GM12892 (cell line): ENCODE measurements at regions not wholly inside any gene's neighbourhood (a gene's known extent, or its start where the extent isn't known, plus 50 kb on each side); places are given as distances from the start of the nearest gene placed in this dataset.

Experiments
- DNase-seq: peaks from one replicate; pipeline ENCODE4 v3.0.0; 2011; ENCODE audit not compliant: insufficient read length
- FAIRE-seq: peaks from 2 replicates; lab custom pipeline; 2011; peaks lifted over from hg19 to GRCh38; lab: Jason Lieb, UNC
- POLR2A ChIP-seq: IDR thresholded peaks from 2 replicates; pipeline ENCODE4 v1.6.1; 2011; ENCODE audit warnings: low read depth, low read length, control low read depth
- POLR2AphosphoS5 ChIP-seq: IDR thresholded peaks from 2 replicates; pipeline ENCODE4 v1.6.1; 2011; ENCODE audit warnings: low read depth, low read length, control low read depth
- TAF1 ChIP-seq: IDR thresholded peaks from 2 replicates; pipeline ENCODE4 v1.6.1; 2011; ENCODE audit warnings: low read depth, mild to moderate bottlenecking, control low read depth, low read length, borderline replicate concordance

GRCh38 chr4:159540501-159540900, 437.6 kb downstream of the RAPGEF2 start:
- no peak for FAIRE-seq
- DNase-seq, result no peak
- TF ChIP-seq POLR2A, result no peak
- TF ChIP-seq TAF1, result no peak
- no peak for TF ChIP-seq POLR2AphosphoS5

DNA sequence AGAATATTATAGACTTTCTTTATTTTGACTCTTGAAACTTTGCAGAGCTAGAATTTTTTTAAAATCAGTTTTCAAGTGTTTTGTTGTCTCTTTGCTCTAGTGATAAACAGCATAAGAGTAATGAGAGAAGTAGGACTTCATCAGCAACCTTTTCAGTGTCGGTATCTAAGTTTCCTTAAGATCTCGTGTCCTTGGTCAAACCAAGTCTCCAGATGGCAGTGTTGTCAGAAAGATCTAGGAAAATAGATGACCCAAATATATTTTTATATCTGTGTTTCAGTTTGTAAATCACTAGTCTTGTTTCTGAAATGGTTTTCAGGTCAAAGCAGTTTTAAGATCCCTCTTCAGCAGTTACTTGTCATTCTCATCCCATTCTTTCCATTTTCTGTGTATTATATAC, 438.3 kb downstream of the RAPGEF2 start:
- TF ChIP-seq POLR2AphosphoS5 (no peak), POLR2A (no peak), TAF1 (no peak)
- no peak for DNase-seq
- FAIRE-seq, result no peak

DNA sequence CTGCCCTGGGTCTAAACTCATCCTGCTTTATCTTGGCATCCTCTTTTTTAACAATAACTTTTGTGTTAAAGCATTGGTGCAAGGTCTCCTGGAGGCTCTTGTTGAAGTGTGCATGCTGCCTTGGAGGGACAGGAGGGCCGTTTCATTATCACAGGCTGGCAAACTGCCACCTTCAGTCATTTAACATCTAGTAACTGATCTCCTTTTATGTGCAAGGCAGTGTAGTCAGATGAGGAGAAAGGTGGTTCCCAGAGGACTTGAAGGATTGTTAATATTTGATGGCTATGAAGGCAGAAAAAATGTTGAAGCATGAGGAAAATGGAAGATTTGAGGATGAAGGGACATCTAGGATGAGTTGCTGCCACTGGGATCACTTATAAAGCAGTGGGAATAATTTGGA, 439.4 kb downstream of the RAPGEF2 start:
- DNase-seq (no peak), FAIRE-seq (no peak)
- TF ChIP-seq POLR2AphosphoS5, result no peak
- TF ChIP-seq POLR2A, result no peak
- no peak for TF ChIP-seq TAF1

DNA sequence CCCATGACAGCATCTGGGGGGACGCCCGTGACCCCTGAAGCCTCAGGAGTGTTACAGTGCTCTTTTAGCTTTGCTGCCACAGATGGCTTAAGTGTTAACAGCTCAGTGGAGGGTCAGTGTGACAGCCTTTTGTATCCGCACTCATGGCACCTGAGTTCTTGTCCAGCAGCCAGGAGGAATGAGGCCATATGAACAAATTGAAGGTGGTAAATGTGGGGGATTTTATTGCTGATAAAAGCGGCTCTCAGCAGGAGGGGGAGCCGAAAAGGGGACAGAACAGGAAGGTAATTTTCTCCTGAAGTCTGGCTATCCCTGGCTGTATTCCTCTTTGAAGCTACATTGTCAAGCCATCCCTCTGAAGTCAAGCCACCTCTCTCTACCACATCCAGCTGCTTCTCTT, 441.0 kb downstream of the RAPGEF2 start:
- no peak for FAIRE-seq
- DNase-seq, result no peak
- no peak for TF ChIP-seq POLR2A
- TF ChIP-seq TAF1, result no peak
- TF ChIP-seq POLR2AphosphoS5, result no peak

- no peak for FAIRE-seq
- TF ChIP-seq POLR2AphosphoS5 (no peak), POLR2A (no peak), TAF1 (no peak)
- DNase-seq, result no peak
Observed at GRCh38 chr4:159545556-159545955, 442.7 kb downstream of the RAPGEF2 start.

DNA sequence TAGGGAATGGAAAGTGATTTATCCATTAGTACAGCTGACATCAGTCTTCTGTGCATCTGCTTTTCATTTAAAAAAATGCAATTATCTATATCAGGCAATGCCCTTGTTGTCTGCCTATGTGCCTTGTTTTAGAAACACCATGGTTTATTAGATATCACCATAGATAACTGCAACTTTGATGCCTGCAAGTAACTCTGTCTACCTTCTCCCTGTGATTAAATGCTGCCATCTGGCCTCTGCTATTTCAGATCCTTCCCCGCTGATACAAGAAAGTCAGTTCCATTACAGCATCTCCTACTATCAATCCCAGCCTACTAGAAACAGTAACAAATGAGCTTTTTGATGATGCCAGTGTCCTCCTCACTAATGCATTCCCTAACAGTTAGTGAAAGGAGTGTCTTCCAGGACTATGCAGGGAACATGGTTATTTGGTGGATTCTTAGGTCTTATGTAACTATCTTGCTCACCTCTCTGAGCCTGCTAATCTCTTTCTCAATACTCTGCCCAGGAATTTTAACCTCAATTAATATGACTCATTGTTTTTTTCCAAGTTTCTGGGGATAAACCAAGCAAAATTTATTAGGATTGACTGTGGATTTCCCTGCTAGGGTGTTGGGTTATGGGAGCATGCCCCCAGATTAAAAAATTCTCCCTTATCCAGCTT, 444.9 kb downstream of the RAPGEF2 start:
- no peak for TF ChIP-seq TAF1
- TF ChIP-seq POLR2A, result no peak
- TF ChIP-seq POLR2AphosphoS5, result no peak
- FAIRE-seq (no peak), DNase-seq (no peak)

GRCh38 chr4:159549098-159549518, 446.2 kb downstream of the RAPGEF2 start:
- DNase-seq (no peak), FAIRE-seq (no peak)
- no peak for TF ChIP-seq POLR2A
- no peak for TF ChIP-seq TAF1
- TF ChIP-seq POLR2AphosphoS5, result no peak

DNA sequence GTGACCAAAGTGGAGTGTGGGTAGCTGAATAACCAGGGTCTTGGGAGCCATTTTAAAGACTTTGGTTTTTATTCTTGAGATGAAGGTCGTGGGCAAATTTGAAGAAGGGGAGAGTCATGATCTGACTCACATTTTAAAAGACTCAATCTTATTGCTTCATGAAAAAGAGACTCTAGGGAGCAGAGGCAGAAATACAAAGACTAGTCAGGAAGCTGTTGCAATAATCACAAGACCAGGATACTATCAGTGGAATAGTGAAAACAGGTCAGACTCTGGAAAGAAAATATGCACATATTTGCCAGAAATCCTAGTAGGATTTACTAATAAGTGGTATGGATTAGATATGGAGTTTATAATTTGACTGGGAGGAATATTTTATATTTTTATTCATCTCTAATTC, 448.4 kb downstream of the RAPGEF2 start:
- no peak for TF ChIP-seq POLR2A
- DNase-seq (no peak), FAIRE-seq (no peak)

DNA sequence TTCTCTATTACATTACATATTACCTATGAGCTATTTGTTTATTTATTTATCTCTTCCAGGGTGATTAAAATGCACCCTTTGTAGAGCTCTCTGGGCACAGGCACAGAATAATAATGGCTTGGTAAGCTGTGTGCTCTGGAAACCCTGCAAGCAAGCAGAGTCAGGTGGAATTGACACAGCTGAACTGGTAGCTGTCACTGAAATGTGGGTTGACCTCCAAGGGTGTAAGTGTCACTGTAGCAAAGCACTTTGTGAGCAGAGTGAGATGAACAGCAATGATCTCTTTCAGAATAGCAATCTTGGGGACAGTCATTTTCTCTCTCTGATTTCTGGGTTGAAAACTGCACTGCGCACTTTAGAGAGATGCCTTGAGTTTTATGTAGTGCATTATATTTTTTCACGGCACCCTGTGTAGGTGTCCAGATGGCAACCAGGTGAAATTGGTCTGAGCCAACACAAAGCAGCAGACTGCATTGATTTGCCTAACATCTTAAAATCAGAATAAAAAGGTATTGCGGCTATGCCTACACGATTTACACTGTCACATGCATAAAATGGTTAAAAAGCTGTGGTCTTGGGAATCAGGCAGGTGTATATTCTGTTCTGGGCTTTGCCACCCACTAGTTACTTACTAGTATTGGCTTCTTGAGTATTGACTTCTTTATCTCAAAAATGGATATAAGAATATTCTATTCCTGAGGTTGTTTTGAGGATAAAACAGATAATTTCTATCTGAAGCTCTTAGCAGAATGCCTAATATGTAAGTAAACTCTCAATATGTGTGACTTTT, 450.3 kb downstream of the RAPGEF2 start:
- DNase-seq (no peak), FAIRE-seq (no peak)
- TF ChIP-seq POLR2AphosphoS5 (no peak), POLR2A (no peak), TAF1 (no peak)

GRCh38 chr4:159555873-159556272, 453.0 kb downstream of the RAPGEF2 start:
- no peak for FAIRE-seq
- TF ChIP-seq POLR2A, result no peak
- no peak for TF ChIP-seq POLR2AphosphoS5
- TF ChIP-seq TAF1, result no peak
- DNase-seq, result no peak

GRCh38 chr4:159562366-159562765, 459.5 kb downstream of the RAPGEF2 start:
- no peak for TF ChIP-seq POLR2AphosphoS5
- no peak for TF ChIP-seq TAF1
- TF ChIP-seq POLR2A, result no peak
- no peak for DNase-seq
- FAIRE-seq, result no peak

DNA sequence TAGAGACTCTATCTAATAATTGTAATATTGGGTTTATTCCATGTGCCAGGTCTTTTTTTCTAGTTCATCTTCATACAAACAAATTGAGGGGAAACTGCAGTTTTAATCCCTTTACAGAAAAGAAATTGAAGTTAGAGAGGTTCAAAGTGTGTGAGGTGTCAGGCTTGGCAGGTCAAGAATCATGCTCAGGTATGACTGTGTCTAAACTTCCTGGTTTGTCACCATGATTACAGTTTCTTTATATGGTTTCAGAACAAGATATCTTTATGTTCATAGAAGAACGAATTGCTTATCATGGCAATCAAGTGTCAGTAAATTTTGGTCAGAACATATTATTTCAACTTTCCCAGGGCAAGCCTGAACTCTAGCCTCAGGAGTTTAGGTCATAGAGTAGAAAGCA, 460.4 kb downstream of the RAPGEF2 start:
- FAIRE-seq (no peak), DNase-seq (no peak)

More for the DNA sequence above, 460.4 kb downstream of the RAPGEF2 start:
- TF ChIP-seq POLR2AphosphoS5, result no peak
- no peak for TF ChIP-seq TAF1
- no peak for TF ChIP-seq POLR2A
